ENCODE measurements at regions not wholly inside any gene's neighbourhood (a gene's known extent, or its start where the extent isn't known, plus 50 kb on each side); places are given as distances from the start of the nearest gene placed in this dataset.

DNA sequence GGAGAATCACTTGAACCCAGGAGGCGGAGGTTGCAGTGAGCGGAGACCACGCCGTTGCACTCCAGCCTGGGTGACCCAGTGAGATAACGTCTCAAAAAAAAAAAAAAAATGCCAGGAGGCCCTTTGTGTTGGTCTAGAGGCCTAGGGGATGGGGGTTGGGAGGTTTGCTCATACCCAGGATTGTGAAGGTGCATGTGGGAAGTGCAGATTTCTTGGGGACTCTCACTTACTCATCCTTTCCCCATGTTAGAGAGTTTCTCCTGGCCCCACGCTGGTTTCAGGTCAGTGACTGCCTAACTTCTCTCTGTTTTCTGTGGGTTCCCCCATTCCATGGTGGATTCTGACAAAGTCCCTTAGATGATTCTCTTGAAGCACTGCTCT, 471.5 kb upstream of the CNTNAP2 start:
- DNase-seq (ENCODE audit: low read depth) = no peak

- no peak for DNase-seq (ENCODE audit: low read depth)
These were observed 472.0 kb upstream of the CNTNAP2 start for GRCh38 chr7:145644426-145645134.

GRCh38 chr7:145643981-145644380, 472.6 kb upstream of the CNTNAP2 start:
- DNase-seq (ENCODE audit: low read depth) = no peak

DNA sequence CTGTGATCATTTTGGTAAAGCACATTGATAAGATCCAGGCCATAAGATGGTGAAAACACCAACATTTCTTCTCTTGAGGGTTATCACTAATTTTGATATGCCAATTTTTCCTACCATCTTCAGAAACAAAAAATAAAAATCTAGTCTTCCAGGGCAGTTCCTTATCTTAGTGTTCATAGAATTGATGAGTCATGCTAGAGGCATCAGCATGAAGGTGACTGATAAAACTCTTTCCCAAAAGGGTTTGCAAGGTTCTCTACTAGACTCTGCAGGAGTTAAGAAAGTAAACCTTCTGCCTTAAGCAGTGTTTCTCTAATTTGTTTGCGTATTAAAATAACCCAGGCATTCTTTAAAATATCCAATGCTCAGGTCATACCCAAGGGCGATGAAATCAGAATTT, 483.1 kb upstream of the CNTNAP2 start:
- no peak for DNase-seq (ENCODE audit: low read depth)

GRCh38 chr7:145624618-145625017, 492.0 kb upstream of the CNTNAP2 start:
- no peak for DNase-seq (ENCODE audit: low read depth)

DNA sequence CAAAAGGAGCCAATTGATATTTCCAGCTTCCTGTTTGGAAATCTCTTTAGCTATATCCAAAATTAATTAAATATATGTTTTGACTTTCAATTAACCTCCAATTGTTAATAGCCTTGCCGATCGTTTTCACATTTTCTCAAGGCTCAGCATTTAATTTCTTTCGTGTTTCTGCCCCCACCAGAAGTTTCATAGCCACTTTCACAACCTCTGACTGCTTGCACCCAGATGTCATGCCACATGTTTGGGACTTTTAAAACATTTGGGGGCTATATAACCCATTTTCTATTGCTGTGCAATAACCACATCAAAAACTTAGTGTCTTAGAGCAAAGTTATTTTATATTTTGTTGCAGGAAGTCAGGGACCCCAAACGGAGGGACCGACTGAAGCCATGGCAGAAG, 510.6 kb upstream of the CNTNAP2 start:
- no peak for DNase-seq (ENCODE audit: low read depth)

- no peak for DNase-seq (ENCODE audit: low read depth)
These were observed 517.2 kb upstream of the CNTNAP2 start for GRCh38 chr7:145599376-145599775.

GRCh38 chr7:145584401-145584800, 532.2 kb upstream of the CNTNAP2 start:
- DNase-seq (ENCODE audit: low read depth) = no peak

GRCh38 chr7:145582742-145583303, 533.8 kb upstream of the CNTNAP2 start:
- DNase-seq (ENCODE audit: low read depth) = no peak

DNA sequence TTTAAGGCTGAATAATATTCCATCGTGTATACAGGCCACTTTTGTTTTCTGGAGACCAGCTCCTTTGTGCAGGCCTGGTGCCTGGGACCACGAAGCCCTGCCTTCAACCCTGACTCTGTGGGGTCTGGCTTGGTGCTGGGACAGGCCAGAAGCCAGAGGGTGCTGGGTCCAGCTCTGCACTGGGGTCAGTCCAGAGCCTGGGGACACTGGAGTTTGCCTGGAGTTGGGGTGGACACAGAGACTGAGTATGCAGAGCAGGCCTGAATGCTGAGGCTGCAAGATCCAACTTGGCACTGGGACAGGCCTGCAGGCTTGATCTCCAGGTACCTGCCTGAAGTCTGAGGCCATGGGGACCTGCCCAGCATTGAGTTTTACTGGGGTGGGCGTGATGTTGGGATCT, 558.8 kb upstream of the CNTNAP2 start:
- no peak for DNase-seq (ENCODE audit: low read depth)

DNA sequence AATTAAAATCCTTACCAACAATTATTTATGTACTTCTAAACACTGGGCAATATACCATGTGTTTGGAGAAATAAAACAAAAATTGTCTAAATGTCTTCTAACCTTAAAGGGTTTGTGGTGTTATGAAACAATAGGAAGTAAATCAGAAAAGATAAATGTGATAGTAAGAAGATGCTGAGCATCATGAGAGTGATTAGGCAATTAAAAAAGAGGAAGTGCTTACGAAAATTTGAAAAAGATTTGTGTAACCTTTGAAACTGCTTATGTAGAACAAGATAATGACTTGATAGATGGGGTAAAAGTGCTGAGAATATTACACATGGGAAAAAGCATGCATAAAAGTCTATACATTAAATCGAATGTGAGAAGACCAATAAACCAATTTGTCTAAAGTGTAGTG, 573.4 kb upstream of the CNTNAP2 start:
- DNase-seq (ENCODE audit: low read depth) = no peak

DNA sequence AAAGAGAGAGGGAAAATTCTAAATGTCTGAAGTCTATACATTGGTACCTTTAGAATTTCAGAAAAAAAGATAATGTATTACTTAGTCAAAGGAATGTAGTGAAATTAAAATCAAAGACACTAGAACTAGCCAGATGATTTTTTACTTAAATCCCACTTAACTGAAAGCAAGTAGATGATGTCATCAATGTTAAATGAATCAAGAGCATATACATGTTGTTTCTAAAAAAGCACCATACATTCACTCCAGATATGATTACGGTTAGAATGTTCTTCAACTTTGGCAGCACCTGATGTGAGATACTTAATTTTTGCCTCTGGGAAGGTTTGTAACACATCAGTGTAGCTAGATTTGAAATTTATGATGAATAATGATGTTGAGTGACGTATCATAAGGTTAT, 576.7 kb upstream of the CNTNAP2 start:
- no peak for DNase-seq (ENCODE audit: low read depth)

DNA sequence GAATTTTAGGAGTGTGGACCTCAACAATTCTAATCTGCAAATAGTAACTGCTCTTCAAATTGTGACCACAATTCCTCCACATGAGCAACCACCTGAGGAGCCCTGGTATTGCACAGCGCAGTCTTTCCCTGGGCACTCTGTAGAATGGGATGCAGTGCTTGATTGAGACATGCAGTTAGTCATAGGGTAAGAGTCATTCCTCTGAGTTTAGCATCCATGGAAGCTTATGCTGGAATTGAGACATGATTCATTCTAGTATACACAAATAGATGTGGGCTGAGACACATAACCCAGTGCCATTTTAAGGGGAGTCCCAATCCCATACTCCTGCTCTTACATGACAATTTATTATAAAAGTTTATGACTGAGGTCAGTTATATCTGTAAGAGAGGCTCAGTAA, 582.3 kb upstream of the CNTNAP2 start:
- DNase-seq (ENCODE audit: low read depth) = no peak

DNA sequence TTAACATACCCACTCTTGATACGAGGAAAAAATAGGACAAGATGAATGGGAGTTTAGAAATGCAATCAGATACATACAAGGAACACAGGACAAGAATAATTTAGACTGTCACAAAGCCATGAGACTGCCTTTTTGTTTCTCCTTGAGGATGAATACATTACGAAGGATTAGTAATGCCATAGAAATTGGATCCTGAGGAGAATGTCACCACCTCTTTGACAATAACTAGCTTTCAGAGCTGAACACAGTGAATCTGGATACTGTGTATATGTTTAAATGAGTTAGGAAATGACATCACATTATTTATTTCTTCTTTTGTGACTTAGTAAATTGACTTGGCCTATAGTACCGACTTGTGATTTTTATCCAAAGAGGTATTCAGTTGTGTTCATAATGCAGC, 596.3 kb upstream of the CNTNAP2 start:
- no peak for DNase-seq (ENCODE audit: low read depth)

- no peak for DNase-seq (ENCODE audit: low read depth)
These were observed 605.6 kb upstream of the CNTNAP2 start for GRCh38 chr7:145511004-145511403.

DNA sequence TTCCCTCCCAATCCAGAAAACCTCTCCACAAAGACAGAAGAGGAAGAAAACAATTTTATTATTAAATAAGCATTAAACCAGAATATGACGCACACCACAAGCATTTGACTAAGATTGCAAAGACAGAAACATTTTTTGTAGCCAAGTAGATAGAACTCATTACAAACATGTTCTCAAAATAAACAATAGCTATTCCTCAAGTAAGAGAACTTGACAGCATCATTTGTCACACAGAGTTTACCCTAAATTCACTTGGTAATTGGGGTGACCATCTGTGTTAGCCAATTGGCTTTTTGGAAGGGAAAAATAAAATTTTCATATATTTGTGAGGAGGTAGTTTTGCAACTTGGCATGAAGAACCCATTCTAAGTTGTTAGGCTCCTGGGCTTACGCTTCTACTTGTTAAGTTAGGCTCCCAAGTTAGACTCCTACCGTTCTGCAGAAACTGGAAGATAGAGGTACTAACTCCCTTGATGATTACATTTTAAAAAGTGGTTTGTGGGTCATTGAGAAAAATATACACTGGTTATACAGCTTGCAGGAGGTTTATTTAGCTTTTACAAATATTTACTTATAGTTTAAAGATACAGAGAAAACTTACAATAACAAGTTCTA, 618.6 kb upstream of the CNTNAP2 start:
- DNase-seq (ENCODE audit: low read depth) = no peak

GRCh38 chr7:145490356-145490755, 626.2 kb upstream of the CNTNAP2 start:
- no peak for DNase-seq (ENCODE audit: low read depth)

DNA sequence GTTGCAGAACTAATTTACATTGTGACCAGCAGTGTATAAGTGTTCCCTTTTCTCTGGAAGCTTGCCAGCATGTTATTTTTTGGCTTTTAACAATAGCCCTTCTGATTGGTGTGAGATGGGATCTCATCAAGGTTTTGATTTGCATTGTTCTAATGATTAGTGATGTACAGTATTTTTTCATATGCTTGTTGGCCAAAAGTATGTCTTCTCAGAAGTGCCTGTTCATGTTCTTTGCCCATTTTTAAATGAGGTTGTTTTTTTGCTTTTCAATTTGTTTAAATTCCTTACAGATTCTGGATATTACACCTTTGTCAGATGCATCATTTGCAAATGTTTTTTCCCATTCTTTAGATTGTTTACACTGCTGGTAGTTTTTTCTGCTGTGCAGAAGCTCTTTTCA, 627.0 kb upstream of the CNTNAP2 start:
- DNase-seq (ENCODE audit: low read depth) = no peak

- no peak for DNase-seq (ENCODE audit: low read depth)
These were observed 627.8 kb upstream of the CNTNAP2 start for GRCh38 chr7:145488816-145489215.

- DNase-seq (ENCODE audit: low read depth) = no peak
These were observed 634.6 kb upstream of the CNTNAP2 start for GRCh38 chr7:145481985-145482384.

DNA sequence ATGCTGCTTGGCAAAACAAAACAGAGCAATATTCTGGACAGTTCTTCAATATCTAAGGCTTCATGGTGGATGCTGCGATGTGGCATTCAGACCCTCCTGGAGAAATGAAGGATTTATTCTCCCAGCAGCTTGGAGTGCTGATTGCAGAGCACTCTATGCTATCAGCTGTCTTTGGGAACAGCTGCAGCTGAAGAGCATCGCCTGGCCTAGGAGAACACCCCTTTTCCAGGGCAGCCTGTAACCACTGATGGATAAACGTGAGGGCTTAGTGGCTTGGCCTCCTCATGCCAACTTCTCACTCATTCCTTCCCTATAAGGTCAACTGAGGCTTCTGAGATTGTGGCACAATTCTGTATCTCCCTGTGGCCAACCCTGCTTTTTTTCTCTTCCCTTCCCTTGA, 638.1 kb upstream of the CNTNAP2 start:
- no peak for DNase-seq (ENCODE audit: low read depth)

DNA sequence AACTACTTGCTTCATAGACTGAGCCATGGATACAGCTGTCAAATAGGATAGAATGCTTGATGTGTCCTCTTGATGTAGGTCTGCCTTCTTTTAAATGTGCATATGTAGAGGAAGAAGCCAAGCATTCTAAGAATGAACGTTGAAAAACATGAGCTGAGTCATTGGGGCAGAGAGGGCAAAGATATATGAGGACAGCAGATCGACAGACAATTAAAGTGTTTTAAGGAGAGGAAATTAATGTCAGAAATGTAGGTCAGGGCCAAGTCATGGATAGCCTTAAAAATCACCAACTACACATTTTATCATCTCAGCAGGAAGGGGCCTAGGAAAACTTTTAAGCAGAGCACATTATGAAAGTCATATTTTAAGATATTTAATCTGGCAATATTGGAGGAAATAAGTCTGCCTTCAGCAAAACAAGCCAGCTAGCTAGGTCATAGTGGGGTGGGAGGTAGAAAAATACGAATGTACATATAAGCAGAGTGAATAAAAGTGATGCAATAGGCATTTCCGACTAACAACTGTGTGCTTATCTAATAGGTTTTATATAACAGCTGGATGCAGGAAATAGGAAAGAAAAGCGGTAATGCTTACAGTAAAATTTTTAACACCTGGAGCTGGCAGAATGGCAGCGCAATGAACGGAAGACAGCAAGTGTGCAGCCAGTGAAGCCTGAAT, 638.3 kb upstream of the TPK1 start:
- no peak for DNase-seq (ENCODE audit: low read depth)

DNA sequence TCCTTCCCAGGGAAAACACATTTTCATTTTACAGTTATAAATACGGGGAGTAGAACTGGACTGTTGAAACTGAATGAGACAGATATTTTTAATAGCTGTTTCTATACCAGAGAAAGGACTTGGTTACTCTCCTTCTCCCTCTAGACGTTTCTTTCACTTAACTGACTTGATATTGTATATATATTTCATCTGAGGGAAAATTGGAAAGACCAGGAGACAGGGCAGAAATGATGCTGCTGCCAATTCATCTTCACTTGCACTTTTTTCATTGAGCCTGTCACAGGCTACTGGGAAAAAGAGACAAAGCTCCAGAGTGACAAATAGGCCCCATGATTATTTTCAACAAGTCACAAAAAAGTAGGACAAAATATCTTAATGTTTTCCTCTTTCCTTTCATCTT, 636.0 kb upstream of the TPK1 start:
- DNase-seq (ENCODE audit: low read depth) = no peak
